HepG2 (cell line): ENCODE measurements at regions not wholly inside any gene's neighbourhood (a gene's known extent, or its start where the extent isn't known, plus 50 kb on each side); places are given as distances from the start of the nearest gene placed in this dataset.
A peak's percentile ranks its signal among the peaks of the same experiment; 100 is the strongest.

Experiments used
- AKAP8 ChIP-seq: sonication (generic); formaldehyde crosslinking; IDR thresholded peaks from 2 replicates; pipeline ENCODE4 v1.5.1; 2020; ENCODE audit warnings: mild to moderate bottlenecking, missing genetic modification reagents
- ATF2 ChIP-seq: sonication (generic); formaldehyde crosslinking; IDR thresholded peaks from 2 replicates; pipeline ENCODE4 v1.4.0; 2020; ENCODE audit warnings: missing genetic modification reagents
- BRCA1 ChIP-seq: sonication (generic); formaldehyde crosslinking; IDR thresholded peaks from 2 replicates; pipeline ENCODE4 v1.4.0; 2020; ENCODE audit warnings: missing genetic modification reagents
- EEA1 ChIP-seq: sonication (generic); formaldehyde crosslinking; IDR thresholded peaks from 2 replicates; pipeline ENCODE4 v1.5.1; 2020; ENCODE audit warnings: mild to moderate bottlenecking, missing genetic modification reagents, borderline replicate concordance
- ETV6 ChIP-seq: sonication (generic); formaldehyde crosslinking; conservative IDR thresholded peaks from 2 replicates; pipeline ENCODE4 v1.4.0; 2020; ENCODE audit warnings: missing genetic modification reagents
- FOXK1 ChIP-seq: sonication (generic); formaldehyde crosslinking; IDR thresholded peaks from 2 replicates; pipeline ENCODE4 v1.4.0; 2020; ENCODE audit warnings: low read depth, missing genetic modification reagents, borderline replicate concordance
- HMGXB4 ChIP-seq, 2 experiments: sonication (generic) in 1 of 2; formaldehyde crosslinking in 1 of 2; IDR thresholded peaks; 2 replicates each; pipeline versions ENCODE4 v1.4.0 to v1.6.1; 2018 to 2020; ENCODE audit warnings: missing genetic modification reagents in 2 of 2, borderline replicate concordance in 1 of 2, low read depth in 1 of 2, mild to moderate bottlenecking in 1 of 2, missing biosample characterization in 1 of 2
- HOMEZ ChIP-seq: IDR thresholded peaks from 2 replicates; pipeline ENCODE4 v1.6.1; 2016; ENCODE audit warnings: low read depth
- KAT2B ChIP-seq: fragments of 150-350 bp; IDR thresholded peaks from 2 replicates; pipeline ENCODE4 v1.6.1; 2014; ENCODE audit warnings: low read depth, low read length, borderline replicate concordance
- NFYC ChIP-seq: IDR thresholded peaks from 2 replicates; pipeline ENCODE4 v1.6.1; 2016; ENCODE audit warnings: missing genetic modification reagents, missing compliant biosample characterization
- NR2F6 ChIP-seq, 2 experiments: IDR thresholded peaks; 2 replicates each; pipeline ENCODE4 v1.6.1; 2016; ENCODE audit warnings: antibody characterized with exemption in 1 of 2, mild to moderate bottlenecking in 1 of 2
- PREB ChIP-seq: sonication (generic); formaldehyde crosslinking; IDR thresholded peaks from 2 replicates; pipeline ENCODE4 v1.4.0; 2020; ENCODE audit warnings: missing genetic modification reagents
- PTBP1 ChIP-seq: fragments of 200-400 bp; formaldehyde crosslinking; IDR thresholded peaks from 2 replicates; pipeline ENCODE4 v1.6.1; 2018; ENCODE audit warnings: low read length, low read depth; ENCODE audit not compliant: poor library complexity, severe bottlenecking
- RBM39 ChIP-seq: fragments of 200-400 bp; formaldehyde crosslinking; IDR thresholded peaks from one replicate; pipeline ENCODE4 v1.6.1; 2018; ENCODE audit warnings: antibody characterized with exemption, mild to moderate bottlenecking, low read depth, low read length; ENCODE audit not compliant: poor library complexity, severe bottlenecking
- SRY ChIP-seq: sonication (generic); formaldehyde crosslinking; IDR thresholded peaks from 2 replicates; pipeline ENCODE4 v1.8.0; 2022; ENCODE audit warnings: mild to moderate bottlenecking, missing genetic modification reagents
- TFE3 ChIP-seq: IDR thresholded peaks from 2 replicates; pipeline ENCODE4 v1.6.1; 2016
- THAP7 ChIP-seq: sonication (generic); formaldehyde crosslinking; IDR thresholded peaks from 2 replicates; pipeline ENCODE4 v1.8.1; 2023; ENCODE audit warnings: mild to moderate bottlenecking, missing genetic modification reagents
- ZNF513 ChIP-seq: sonication (generic); formaldehyde crosslinking; conservative IDR thresholded peaks from 2 replicates; pipeline ENCODE4 v1.5.0; 2020; ENCODE audit warnings: missing genetic modification reagents
- ZNF777 ChIP-seq: sonication (generic); formaldehyde crosslinking; IDR thresholded peaks from 2 replicates; pipeline ENCODE4 v1.4.0; 2020; ENCODE audit warnings: missing genetic modification reagents

GRCh38 chr2:172172513-172173173, 69.9 kb upstream of the DLX2 start (continued):
- no peak for TF ChIP-seq PREB (CRISPR knock-in tag)
- 0 out of 2 replicates have a peak, but pooled peaks have one; percentile 65 for TF ChIP-seq EEA1 (CRISPR knock-in tag)
- 0 out of 2 replicates have a peak, but pooled peaks have one; percentile 54 for TF ChIP-seq THAP7
- TF ChIP-seq AKAP8 (CRISPR knock-in tag), result peak; percentile 81; the same call in 1 of the 2 replicates
- peak; percentile 77 for TF ChIP-seq RBM39
- no peak for TF ChIP-seq ZNF513 (CRISPR knock-in tag)
- peak; percentile 80 to 90 for TF ChIP-seq HMGXB4 (CRISPR knock-in tag; IDR thresholded peaks at IDR 0.05; ENCODE audit: borderline replicate concordance in 1 of 2, low read depth in 1 of 2)
- no peak for TF ChIP-seq FOXK1 (CRISPR knock-in tag)
- TF ChIP-seq NFYC (CRISPR knock-in tag), result no peak
- no peak for TF ChIP-seq HOMEZ
- TF ChIP-seq ZNF777 (CRISPR knock-in tag), result peak; percentile 98
- TF ChIP-seq TFE3 (CRISPR knock-in tag), result 0 out of 2 replicates have a peak, but pooled peaks have one; percentile 20
- TF ChIP-seq PTBP1, result no peak
- no peak for TF ChIP-seq KAT2B
- TF ChIP-seq BRCA1 (CRISPR knock-in tag), result no peak
- no peak; the same call in 1 of the 2 replicates for TF ChIP-seq SRY (CRISPR knock-in tag)
- TF ChIP-seq NR2F6 (IDR thresholded peaks at IDR 0.05), result no peak
- no peak for TF ChIP-seq NR2F6 (CRISPR knock-in tag; IDR thresholded peaks at IDR 0.05)
- TF ChIP-seq ATF2, result peak; percentile 41; the same call in 1 of the 2 replicates
- peak; percentile 57; the same call in 1 of the 2 replicates for TF ChIP-seq ETV6 (CRISPR knock-in tag)
